DND-41 (cell line): ENCODE measurements at regions not wholly inside any gene's neighbourhood (a gene's known extent, or its start where the extent isn't known, plus 50 kb on each side); places are given as distances from the start of the nearest gene placed in this dataset.

Experiments used
- ATAC-seq: fragments of 200-7000 bp; cut with Tn5 transposase; 3 replicates; pipeline ENCODE4 v1.9.1; 2021; ENCODE audit warnings: low read depth; ENCODE audit not compliant: insufficient read depth
- DNase-seq: peaks from one replicate; pipeline ENCODE4 v3.0.0-alpha.2; 2020
- H2AFZ ChIP-seq: 2 replicates; pipeline ENCODE4 v1.6.0; 2012; ENCODE audit warnings: low read depth, low read length
- H3K27ac ChIP-seq: 2 replicates; pipeline ENCODE4 v1.5.1; 2012; ENCODE audit warnings: low read length, inconsistent platforms
- H3K27me3 ChIP-seq: fragments of 200-600 bp; sonication (generic); 2 replicates; pipeline ENCODE4 v1.6.0; 2012; ENCODE audit warnings: low read length, mild to moderate bottlenecking, inconsistent platforms; ENCODE audit not compliant: insufficient read depth, poor library complexity
- H3K36me3 ChIP-seq: 2 replicates; pipeline ENCODE4 v1.5.1; 2012; ENCODE audit warnings: low read length, inconsistent platforms; ENCODE audit not compliant: insufficient read depth
- H3K4me1 ChIP-seq: 2 replicates; pipeline ENCODE4 v1.5.1; 2012; ENCODE audit warnings: mild to moderate bottlenecking, low read length; ENCODE audit not compliant: insufficient read depth
- H3K4me2 ChIP-seq: 2 replicates; pipeline ENCODE4 v1.6.0; 2012; ENCODE audit warnings: mild to moderate bottlenecking, moderate library complexity, low read length, inconsistent platforms; ENCODE audit not compliant: insufficient read depth
- H3K4me3 ChIP-seq, 2 experiments: fragments of 200-600 bp in 1 of 2; shearing (Covaris generic) in 1 of 2; 2 replicates each; pipeline ENCODE4 v1.5.1; 2012 to 2016; ENCODE audit warnings: inconsistent platforms in 2 of 2, low read length in 2 of 2, mild to moderate bottlenecking in 2 of 2, low read depth in 1 of 2, moderate library complexity in 1 of 2
- H3K79me2 ChIP-seq: 2 replicates; pipeline ENCODE4 v1.6.0; 2012; ENCODE audit warnings: low read length, inconsistent platforms; ENCODE audit not compliant: insufficient read depth
- H3K9ac ChIP-seq: 2 replicates; pipeline ENCODE4 v1.6.0; 2012; ENCODE audit warnings: low read depth, mild to moderate bottlenecking, inconsistent platforms, low read length, moderate library complexity
- H3K9me3 ChIP-seq: 2 replicates; pipeline ENCODE4 v1.5.1; 2012; ENCODE audit warnings: low read length, moderate library complexity, mild to moderate bottlenecking, inconsistent platforms; ENCODE audit not compliant: insufficient read depth, severe bottlenecking
- H4K20me1 ChIP-seq: 2 replicates; pipeline ENCODE4 v1.6.0; 2012; ENCODE audit warnings: low read length; ENCODE audit not compliant: insufficient read depth
- EZH2 ChIP-seq: IDR thresholded peaks from 3 replicates; pipeline ENCODE4 v1.6.1; 2012; ENCODE audit warnings: borderline replicate concordance, low read depth, mild to moderate bottlenecking, moderate library complexity, low read length, inconsistent platforms; ENCODE audit not compliant: severe bottlenecking
- TF ChIP-seq, protein P1 (sequence below): IDR thresholded peaks from 2 replicates; pipeline ENCODE4 v1.5.1; 2012; ENCODE audit warnings: borderline replicate concordance, low read length, moderate library complexity, mild to moderate bottlenecking; ENCODE audit not compliant: poor library complexity, severe bottlenecking; ENCODE audit errors: extremely low read depth

- Histone ChIP-seq H4K20me1 (no peaks in the 10 kb centered on the region), H3K9me3 (no peaks in the 10 kb centered on the region), H3K4me3 (no peak overlapping the region), H3K27me3 (no peaks in the 10 kb centered on the region), H3K9ac (no peak overlapping the region), H3K4me1 (peaks cover 24% of the 10 kb centered on the region; the same call in 1 of the 2 replicates), H3K79me2 (no peaks in the 10 kb centered on the region), H3K36me3 (no peaks in the 10 kb centered on the region), H2AFZ (no peak overlapping the region), H3K27ac (no peak overlapping the region; the same call in 1 of the 2 replicates), H3K4me2 (no peak overlapping the region)
- DNase-seq (no peak), ATAC-seq (no peak)
- no peak for TF ChIP-seq EZH2
- TF ChIP-seq, protein P1, sequence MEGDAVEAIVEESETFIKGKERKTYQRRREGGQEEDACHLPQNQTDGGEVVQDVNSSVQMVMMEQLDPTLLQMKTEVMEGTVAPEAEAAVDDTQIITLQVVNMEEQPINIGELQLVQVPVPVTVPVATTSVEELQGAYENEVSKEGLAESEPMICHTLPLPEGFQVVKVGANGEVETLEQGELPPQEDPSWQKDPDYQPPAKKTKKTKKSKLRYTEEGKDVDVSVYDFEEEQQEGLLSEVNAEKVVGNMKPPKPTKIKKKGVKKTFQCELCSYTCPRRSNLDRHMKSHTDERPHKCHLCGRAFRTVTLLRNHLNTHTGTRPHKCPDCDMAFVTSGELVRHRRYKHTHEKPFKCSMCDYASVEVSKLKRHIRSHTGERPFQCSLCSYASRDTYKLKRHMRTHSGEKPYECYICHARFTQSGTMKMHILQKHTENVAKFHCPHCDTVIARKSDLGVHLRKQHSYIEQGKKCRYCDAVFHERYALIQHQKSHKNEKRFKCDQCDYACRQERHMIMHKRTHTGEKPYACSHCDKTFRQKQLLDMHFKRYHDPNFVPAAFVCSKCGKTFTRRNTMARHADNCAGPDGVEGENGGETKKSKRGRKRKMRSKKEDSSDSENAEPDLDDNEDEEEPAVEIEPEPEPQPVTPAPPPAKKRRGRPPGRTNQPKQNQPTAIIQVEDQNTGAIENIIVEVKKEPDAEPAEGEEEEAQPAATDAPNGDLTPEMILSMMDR: no peak
Observed at GRCh38 chr12:24360461-24360860, 411.0 kb upstream of the SOX5 start.

GRCh38 chr12:24360057-24360456 is 410.6 kb upstream of the SOX5 start:
- Histone ChIP-seq H3K36me3 (no peaks in the 10 kb centered on the region), H3K4me1 (peaks cover 24% of the 10 kb centered on the region; the same call in 1 of the 2 replicates), H4K20me1 (no peaks in the 10 kb centered on the region), H3K4me3 (no peak overlapping the region), H3K4me2 (no peak overlapping the region), H3K79me2 (no peaks in the 10 kb centered on the region), H3K9me3 (no peaks in the 10 kb centered on the region), H3K9ac (no peak overlapping the region), H3K27ac (no peak overlapping the region; the same call in 1 of the 2 replicates), H2AFZ (no peak overlapping the region), H3K27me3 (no peaks in the 10 kb centered on the region)
- TF ChIP-seq EZH2: no peak
- TF ChIP-seq, protein P1: peak; percentile 60
- DNase-seq: no peak
- ATAC-seq: peak; percentile 64; the same call in 1 of the 3 replicates

- H4K20me1 ChIP-seq: no peaks in the 10 kb centered on the region
- H3K36me3 ChIP-seq: no peaks in the 10 kb centered on the region
- H3K4me3 ChIP-seq: no peak overlapping the region
- no peak overlapping the region for H3K27ac ChIP-seq
- H2AFZ ChIP-seq: no peak overlapping the region
- H3K9me3 ChIP-seq: no peaks in the 10 kb centered on the region
- no peak overlapping the region for H3K4me2 ChIP-seq
- H3K9ac ChIP-seq: no peak overlapping the region
- TF ChIP-seq, protein P1: no peak
- no peak for TF ChIP-seq EZH2
- no peaks in the 10 kb centered on the region for H3K27me3 ChIP-seq
- H3K79me2 ChIP-seq: no peaks in the 10 kb centered on the region
- DNase-seq (no peak), ATAC-seq (no peak)
- peaks cover 24% of the 10 kb centered on the region; the same call in 1 of the 2 replicates for H3K4me1 ChIP-seq
Observed at GRCh38 chr12:24359418-24359817, 409.9 kb upstream of the SOX5 start.

DNA sequence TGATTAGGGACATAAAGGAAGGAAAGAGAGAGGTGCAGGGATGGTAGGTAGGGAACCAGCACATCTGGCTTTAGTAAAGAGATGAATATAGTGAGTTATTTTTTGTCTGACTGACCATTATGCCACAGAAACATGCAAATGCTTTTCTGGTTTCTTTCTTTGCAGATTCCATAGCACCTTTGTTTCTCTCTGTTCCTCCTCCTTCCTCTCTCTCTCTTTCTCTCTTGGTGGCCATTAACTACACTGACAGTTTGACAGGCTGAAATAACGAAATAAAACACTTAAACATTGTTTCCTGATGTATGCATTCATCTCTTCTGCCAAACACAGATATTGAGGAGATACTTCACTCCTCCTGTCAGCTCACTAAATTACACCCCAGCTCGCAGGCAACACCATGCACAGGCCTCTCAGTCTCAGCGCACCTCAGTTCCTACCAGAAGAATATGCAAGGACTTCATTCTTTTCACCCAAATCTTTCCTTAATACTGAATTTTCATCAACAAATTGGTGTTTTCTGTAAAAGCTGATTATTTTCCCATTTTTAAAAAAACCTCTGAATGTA is 406.9 kb upstream of the SOX5 start:
- DNase-seq (no peak), ATAC-seq (no peak)
- peaks cover 6% of the 10 kb centered on the region; the same call in 1 of the 2 replicates for H3K4me1 ChIP-seq
- no peaks in the 10 kb centered on the region for H3K27me3 ChIP-seq
- no peaks in the 10 kb centered on the region for H3K36me3 ChIP-seq
- H4K20me1 ChIP-seq: no peaks in the 10 kb centered on the region
- H3K9ac ChIP-seq: no peak overlapping the region
- TF ChIP-seq, protein P1: no peak
- TF ChIP-seq EZH2: no peak
- no peak overlapping the region for H2AFZ ChIP-seq
- no peaks in the 10 kb centered on the region for H3K79me2 ChIP-seq
- H3K4me3 ChIP-seq: no peak overlapping the region
- no peak overlapping the region for H3K27ac ChIP-seq
- no peak overlapping the region for H3K4me2 ChIP-seq
- no peaks in the 10 kb centered on the region for H3K9me3 ChIP-seq
